ENCODE measurements at regions not wholly inside any gene's neighbourhood (a gene's known extent, or its start where the extent isn't known, plus 50 kb on each side); places are given as distances from the start of the nearest gene placed in this dataset.
A peak's percentile ranks its signal among the peaks of the same experiment; 100 is the strongest.

- no peaks in the 10 kb centered on the region for H3K9me3 ChIP-seq (ENCODE audit: low read length)
- H3K9me2 ChIP-seq (replicated peaks; ENCODE audit: low read length), result no peaks in the 10 kb centered on the region
- H3K9ac ChIP-seq (ENCODE audit: low read length), result no peak overlapping the region
- no peak overlapping the region for H2AFZ ChIP-seq (ENCODE audit: low read length)
- BruUV-seq (replicated peaks), result no TSS peak
- H3K27ac ChIP-seq (ENCODE audit: low read length), result no peak overlapping the region
- no peaks in the 10 kb centered on the region for H3K36me3 ChIP-seq (ENCODE audit: low read depth, low read length)
- H3K27me3 ChIP-seq (ENCODE audit: low read length), result no peaks in the 10 kb centered on the region
- DNase-seq (peak; percentile 82), ATAC-seq (peak; percentile 9; the same call in 1 of the 2 replicates)
- peak overlapping the region; percentile 33 for H3K4me2 ChIP-seq (ENCODE audit: low read length)
- no peak overlapping the region for H3K4me3 ChIP-seq (ENCODE audit: low read length)
- POLR2A ChIA-PET (ENCODE audit: unreplicated experiment), result no interaction called here
- H4K20me1 ChIP-seq (ENCODE audit: low read length), result no peaks in the 10 kb centered on the region
- intact Hi-C loops (cut with micrococcal nuclease), result no loop called here
- H3K4me1 ChIP-seq (ENCODE audit: insufficient read depth, low read length), result peaks cover 41% of the 10 kb centered on the region
- TF ChIP-seq EZH2phosphoT487 (IDR thresholded peaks at IDR 0.05; ENCODE audit: borderline replicate concordance, low read length) (no peak), EZH2 (IDR thresholded peaks at IDR 0.05; ENCODE audit: low read length, unreplicated experiment) (no peak), CTCF (conservative IDR thresholded peaks at IDR 0.05; ENCODE audit: low read depth, low read length) (no peak)
- no peaks in the 10 kb centered on the region for H3F3A ChIP-seq (ENCODE audit: low read length, unreplicated experiment)
- CTCF ChIA-PET, result no interaction called here
- no peaks in the 10 kb centered on the region for H3K79me2 ChIP-seq (ENCODE audit: low read length)
These were observed 533.8 kb upstream of the CLINT1 start for GRCh38 chr5:158392753-158393152.

- Histone ChIP-seq H3K9me2 (replicated peaks; ENCODE audit: low read length) (no peaks in the 10 kb centered on the region), H3K79me2 (ENCODE audit: low read length) (no peaks in the 10 kb centered on the region), H3K4me3 (ENCODE audit: low read length) (no peak overlapping the region), H3K9ac (ENCODE audit: low read length) (no peak overlapping the region; the same call in 1 of the 2 replicates), H3K4me2 (ENCODE audit: low read length) (peak overlapping the region; percentile 21; the same call in 1 of the 2 replicates), H3K9me3 (ENCODE audit: low read length) (no peaks in the 10 kb centered on the region), H3K27ac (ENCODE audit: low read length) (peak overlapping the region; percentile 72), H3K36me3 (ENCODE audit: low read depth, low read length) (no peaks in the 10 kb centered on the region), H4K20me1 (ENCODE audit: low read length) (no peaks in the 10 kb centered on the region), H3K27me3 (ENCODE audit: low read length) (no peaks in the 10 kb centered on the region), H3K4me1 (ENCODE audit: insufficient read depth, low read length) (peaks cover 48% of the 10 kb centered on the region), H3F3A (ENCODE audit: low read length, unreplicated experiment) (no peaks in the 10 kb centered on the region), H2AFZ (ENCODE audit: low read length) (no peak overlapping the region)
- no TSS peak for BruUV-seq (replicated peaks)
- DNase-seq, result peak; percentile 94
- ATAC-seq, result peak; percentile 87
- TF ChIP-seq CTCF (conservative IDR thresholded peaks at IDR 0.05; ENCODE audit: low read depth, low read length) (no peak), EZH2phosphoT487 (IDR thresholded peaks at IDR 0.05; ENCODE audit: borderline replicate concordance, low read length) (no peak), EZH2 (IDR thresholded peaks at IDR 0.05; ENCODE audit: low read length, unreplicated experiment) (no peak)
- ChIA-PET CTCF (no interaction called here), POLR2A (ENCODE audit: unreplicated experiment) (no interaction called here)
- intact Hi-C loops (cut with micrococcal nuclease), result no loop called here
These were observed 531.6 kb upstream of the CLINT1 start for GRCh38 chr5:158390577-158390976.

- peak overlapping the region; percentile 72 for H3K27ac ChIP-seq (ENCODE audit: low read length)
- no peaks in the 10 kb centered on the region for H3K9me2 ChIP-seq (replicated peaks; ENCODE audit: low read length)
- no peak overlapping the region for H2AFZ ChIP-seq (ENCODE audit: low read length)
- H3K9ac ChIP-seq (ENCODE audit: low read length), result no peak overlapping the region
- H3K4me3 ChIP-seq (ENCODE audit: low read length), result no peak overlapping the region
- TF ChIP-seq EZH2phosphoT487 (IDR thresholded peaks at IDR 0.05; ENCODE audit: borderline replicate concordance, low read length) (no peak), CTCF (conservative IDR thresholded peaks at IDR 0.05; ENCODE audit: low read depth, low read length) (no peak), EZH2 (IDR thresholded peaks at IDR 0.05; ENCODE audit: low read length, unreplicated experiment) (no peak)
- H3K79me2 ChIP-seq (ENCODE audit: low read length), result no peaks in the 10 kb centered on the region
- intact Hi-C loops (cut with micrococcal nuclease), result no loop called here
- no peak overlapping the region for H3K4me2 ChIP-seq (ENCODE audit: low read length)
- no peak for DNase-seq
- peaks cover under 1% of the 10 kb centered on the region for H3F3A ChIP-seq (ENCODE audit: low read length, unreplicated experiment)
- H4K20me1 ChIP-seq (ENCODE audit: low read length), result no peaks in the 10 kb centered on the region
- ATAC-seq, result no peak
- peaks cover 55% of the 10 kb centered on the region for H3K4me1 ChIP-seq (ENCODE audit: insufficient read depth, low read length)
- BruUV-seq (replicated peaks), result no TSS peak
- POLR2A ChIA-PET (ENCODE audit: unreplicated experiment), result no interaction called here
- no peaks in the 10 kb centered on the region for H3K36me3 ChIP-seq (ENCODE audit: low read depth, low read length)
- H3K27me3 ChIP-seq (ENCODE audit: low read length), result no peaks in the 10 kb centered on the region
- CTCF ChIA-PET, result no interaction called here
- H3K9me3 ChIP-seq (ENCODE audit: low read length), result no peaks in the 10 kb centered on the region
These were observed 530.8 kb upstream of the CLINT1 start for GRCh38 chr5:158389786-158390185.

Data from PC-3 (cell line).